B cell (primary cell): ENCODE measurements at regions not wholly inside any gene's neighbourhood (a gene's known extent, or its start where the extent isn't known, plus 50 kb on each side); places are given as distances from the start of the nearest gene placed in this dataset.

Source experiments
- ATAC-seq: fragments of 200-7000 bp; cut with Tn5 transposase; one replicate; pipeline ENCODE4 v1.10.0; 2021; ENCODE audit warnings: low read depth, mild to moderate bottlenecking, moderate number of reproducible peaks, moderate library complexity
- CTCF ChIA-PET: fragments of 350-600 bp; sonication (Branson Sonifier 250); formaldehyde crosslinking; loops from one replicate; lab custom pipeline; 2021; ENCODE audit warnings: antibody characterized with exemption, inconsistent platforms; lab: Charles Lee
- POLR2A ChIA-PET: fragments of 350-600 bp; sonication (Branson Sonifier 250); formaldehyde crosslinking; loops from one replicate; lab custom pipeline; 2021; ENCODE audit warnings: antibody characterized with exemption; lab: Charles Lee
- DNase-seq: peaks from one replicate; pipeline ENCODE4 v3.0.0; 2013
- H2AFZ ChIP-seq: 2 replicates; pipeline ENCODE4 v1.6.1; 2012; ENCODE audit warnings: mild to moderate bottlenecking, low read depth, low read length; ENCODE audit not compliant: insufficient read depth, poor library complexity, severe bottlenecking
- H3K27ac ChIP-seq, 2 donors: 1 replicate in 1 of 2; 2 replicates in 1 of 2; pipeline ENCODE4 v1.5.1; 2012 to 2013; ENCODE audit warnings: low read length in 2 of 2, mild to moderate bottlenecking in 2 of 2, moderate library complexity in 1 of 2
- H3K27me3 ChIP-seq, 4 experiments: fragments of 200-600 bp in 1 of 4; sonication (generic) in 1 of 4; replicated peaks in 1 of 4; 1 replicate in 2 of 4; 2 replicates in 2 of 4; pipeline versions ENCODE4 v1.6.1 to v1.7.0; 2013 to 2016; ENCODE audit warnings: low read length in 3 of 4, mild to moderate bottlenecking in 2 of 4, mixed read lengths in 1 of 4, moderate library complexity in 1 of 4; ENCODE audit not compliant: insufficient read depth in 4 of 4, control insufficient read depth in 3 of 4; ENCODE audit errors: control extremely low read depth in 1 of 4
- H3K36me3 ChIP-seq, 2 experiments: replicated peaks in 1 of 2; 1 replicate in 1 of 2; 2 replicates in 1 of 2; pipeline versions ENCODE4 v1.6.1 to v1.7.1; 2013; ENCODE audit warnings: low read length in 1 of 2; ENCODE audit not compliant: insufficient read depth in 2 of 2, control insufficient read depth in 1 of 2; ENCODE audit errors: control extremely low read depth in 1 of 2, extremely low read depth in 1 of 2
- H3K4me1 ChIP-seq, 2 donors: fragments of 200-600 bp in 1 of 2; sonication (generic) in 1 of 2; 1 replicate in 1 of 2; 2 replicates in 1 of 2; pipeline versions ENCODE4 v1.5.1 to v1.6.1; 2013 to 2017; ENCODE audit warnings: low read length in 2 of 2; ENCODE audit not compliant: control insufficient read depth in 2 of 2, insufficient read depth in 2 of 2
- H3K4me2 ChIP-seq: replicated peaks from 2 replicates; pipeline ENCODE3; 2012; ENCODE audit warnings: mild to moderate bottlenecking, low read depth, low read length; ENCODE audit not compliant: poor library complexity, severe bottlenecking
- H3K4me3 ChIP-seq, 5 experiments: fragments of 200-600 bp in 1 of 5; sonication (generic) in 1 of 5; 1 replicate in 3 of 5; 2 replicates in 2 of 5; pipeline versions ENCODE4 v1.5.1 to v1.7.0; 2011 to 2016; ENCODE audit warnings: low read length in 4 of 5, mild to moderate bottlenecking in 4 of 5, low read depth in 2 of 5, control low read depth in 1 of 5, moderate library complexity in 1 of 5; ENCODE audit not compliant: insufficient read depth in 1 of 5; ENCODE audit errors: control extremely low read depth in 1 of 5, extremely low read depth in 1 of 5
- H3K79me2 ChIP-seq: fragments of 200-600 bp; sonication (generic); one replicate; pipeline ENCODE4 v1.6.0; 2016; ENCODE audit warnings: low read length; ENCODE audit not compliant: control insufficient read depth, insufficient read depth
- H3K9ac ChIP-seq: fragments of 200-600 bp; sonication (generic); 2 replicates; pipeline ENCODE4 v1.6.1; 2017; ENCODE audit warnings: mild to moderate bottlenecking, low read length, moderate library complexity
- H3K9me3 ChIP-seq, 3 donors: one replicate each; pipeline versions ENCODE4 v1.6.1 to v1.7.1; 2013; ENCODE audit warnings: low read length in 2 of 3; ENCODE audit not compliant: control insufficient read depth in 2 of 3, insufficient read depth in 1 of 3; ENCODE audit errors: control extremely low read depth in 1 of 3
- H4K20me1 ChIP-seq: 2 replicates; pipeline ENCODE4 v1.6.0; 2012; ENCODE audit warnings: mild to moderate bottlenecking, low read length; ENCODE audit not compliant: insufficient read depth, control insufficient read depth, poor library complexity, severe bottlenecking
- H3K27ac Mint-ChIP-seq: one replicate; pipeline ENCODE4 v1.8.0; 2021; ENCODE audit warnings: mixed read lengths
- H3K27me3 Mint-ChIP-seq: one replicate; pipeline ENCODE4 v1.8.0; 2021; ENCODE audit warnings: mixed read lengths
- H3K4me1 Mint-ChIP-seq: one replicate; pipeline ENCODE4 v1.8.0; 2021; ENCODE audit warnings: mixed read lengths
- H3K4me3 Mint-ChIP-seq: one replicate; pipeline ENCODE4 v1.8.0; 2021; ENCODE audit warnings: mixed read lengths
- H3K9me3 Mint-ChIP-seq: one replicate; pipeline ENCODE4 v1.8.0; 2022; ENCODE audit warnings: mixed read lengths; ENCODE audit not compliant: insufficient read depth
- EZH2 ChIP-seq: IDR thresholded peaks from 2 replicates; pipeline ENCODE4 v1.6.1; 2012; ENCODE audit warnings: borderline replicate concordance, low read depth, mild to moderate bottlenecking, moderate library complexity, low read length; ENCODE audit not compliant: insufficient read depth, poor library complexity, severe bottlenecking
- WGBS: methylation state at CpG from one replicate; pipeline ENCODE4 v1.1.5; 2013; ENCODE audit warnings: missing lambda C conversion rate; ENCODE audit not compliant: insufficient coverage; 5-methylcytosine and 5-hydroxymethylcytosine counted together
- intact Hi-C: fragments of 100-400 bp; cut with micrococcal nuclease; formaldehyde crosslinking; loops from one replicate; pipeline ENCODE4 v1.10.0; 2022
- TF ChIP-seq, protein P1 (sequence below): fragments of 200-600 bp; IDR thresholded peaks from one replicate; pipeline ENCODE4 v1.8.0; 2022; ENCODE audit warnings: antibody characterized with exemption, mild to moderate bottlenecking

DNA sequence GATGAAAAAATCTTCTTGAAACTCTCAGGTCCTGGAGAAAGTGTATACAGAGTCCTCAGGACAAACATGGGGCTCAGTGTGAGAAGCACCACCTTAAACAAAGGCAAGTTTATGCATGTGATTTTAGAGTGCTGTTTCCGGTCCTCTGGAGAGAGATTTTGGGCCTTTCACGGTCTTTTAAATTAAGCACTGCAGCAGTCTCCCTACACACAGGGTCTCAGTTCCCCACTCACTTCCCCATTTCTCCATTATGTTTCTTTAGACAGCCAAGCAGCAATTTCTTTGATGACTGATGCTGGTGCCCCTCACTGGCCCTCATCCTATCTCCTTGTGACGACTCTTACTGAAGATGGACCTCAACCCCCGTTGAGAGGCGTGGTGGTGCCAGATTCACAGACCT lies 220.2 kb upstream of the CLINT1 start:
- no peaks in the 10 kb centered on the region for H3K36me3 ChIP-seq
- intact Hi-C loops = loop anchor here (10.0 kb wide), 1 partner anchor 796 kb away; no protein-coding TSS in a partner anchor
- CTCF ChIA-PET = interaction anchor here (0.6 to 2.1 kb wide), 5 partner anchors 9 to 1053 kb away, joined by 3 to 11 read pairs (median 3); no protein-coding TSS in a partner anchor
- H3K27ac ChIP-seq = peak overlapping the region in 1 of 2 donors; percentile 42
- TF ChIP-seq, protein P1, sequence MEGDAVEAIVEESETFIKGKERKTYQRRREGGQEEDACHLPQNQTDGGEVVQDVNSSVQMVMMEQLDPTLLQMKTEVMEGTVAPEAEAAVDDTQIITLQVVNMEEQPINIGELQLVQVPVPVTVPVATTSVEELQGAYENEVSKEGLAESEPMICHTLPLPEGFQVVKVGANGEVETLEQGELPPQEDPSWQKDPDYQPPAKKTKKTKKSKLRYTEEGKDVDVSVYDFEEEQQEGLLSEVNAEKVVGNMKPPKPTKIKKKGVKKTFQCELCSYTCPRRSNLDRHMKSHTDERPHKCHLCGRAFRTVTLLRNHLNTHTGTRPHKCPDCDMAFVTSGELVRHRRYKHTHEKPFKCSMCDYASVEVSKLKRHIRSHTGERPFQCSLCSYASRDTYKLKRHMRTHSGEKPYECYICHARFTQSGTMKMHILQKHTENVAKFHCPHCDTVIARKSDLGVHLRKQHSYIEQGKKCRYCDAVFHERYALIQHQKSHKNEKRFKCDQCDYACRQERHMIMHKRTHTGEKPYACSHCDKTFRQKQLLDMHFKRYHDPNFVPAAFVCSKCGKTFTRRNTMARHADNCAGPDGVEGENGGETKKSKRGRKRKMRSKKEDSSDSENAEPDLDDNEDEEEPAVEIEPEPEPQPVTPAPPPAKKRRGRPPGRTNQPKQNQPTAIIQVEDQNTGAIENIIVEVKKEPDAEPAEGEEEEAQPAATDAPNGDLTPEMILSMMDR = no peak
- TF ChIP-seq EZH2 = no peak
- H3K4me2 ChIP-seq = peak overlapping the region; percentile 23
- no peaks in the 10 kb centered on the region for H4K20me1 ChIP-seq
- no peak overlapping the region for H3K9ac ChIP-seq
- no peaks in the 10 kb centered on the region for H3K27me3 ChIP-seq
- no peaks in the 10 kb centered on the region for H3K9me3 ChIP-seq
- H2AFZ ChIP-seq = peak overlapping the region; percentile 40
- no peaks in the 10 kb centered on the region for H3K27me3 Mint-ChIP-seq
- peaks cover 21% of the 10 kb centered on the region for H3K4me1 Mint-ChIP-seq
- no peak overlapping the region for H3K4me3 ChIP-seq
- POLR2A ChIA-PET = no interaction called here
- ATAC-seq (peak; percentile 40), DNase-seq (peak; percentile 48)
- WGBS = 78% methylated on average over 3 of the region's 5 CpGs
- H3K27ac Mint-ChIP-seq = peak overlapping the region; percentile 2
- H3K9me3 Mint-ChIP-seq = no peaks in the 10 kb centered on the region
- no peak overlapping the region for H3K4me3 Mint-ChIP-seq
- H3K4me1 ChIP-seq = peaks cover 12 to 20% of the 10 kb centered on the region in 2 donors
- H3K79me2 ChIP-seq = no peaks in the 10 kb centered on the region

DNA sequence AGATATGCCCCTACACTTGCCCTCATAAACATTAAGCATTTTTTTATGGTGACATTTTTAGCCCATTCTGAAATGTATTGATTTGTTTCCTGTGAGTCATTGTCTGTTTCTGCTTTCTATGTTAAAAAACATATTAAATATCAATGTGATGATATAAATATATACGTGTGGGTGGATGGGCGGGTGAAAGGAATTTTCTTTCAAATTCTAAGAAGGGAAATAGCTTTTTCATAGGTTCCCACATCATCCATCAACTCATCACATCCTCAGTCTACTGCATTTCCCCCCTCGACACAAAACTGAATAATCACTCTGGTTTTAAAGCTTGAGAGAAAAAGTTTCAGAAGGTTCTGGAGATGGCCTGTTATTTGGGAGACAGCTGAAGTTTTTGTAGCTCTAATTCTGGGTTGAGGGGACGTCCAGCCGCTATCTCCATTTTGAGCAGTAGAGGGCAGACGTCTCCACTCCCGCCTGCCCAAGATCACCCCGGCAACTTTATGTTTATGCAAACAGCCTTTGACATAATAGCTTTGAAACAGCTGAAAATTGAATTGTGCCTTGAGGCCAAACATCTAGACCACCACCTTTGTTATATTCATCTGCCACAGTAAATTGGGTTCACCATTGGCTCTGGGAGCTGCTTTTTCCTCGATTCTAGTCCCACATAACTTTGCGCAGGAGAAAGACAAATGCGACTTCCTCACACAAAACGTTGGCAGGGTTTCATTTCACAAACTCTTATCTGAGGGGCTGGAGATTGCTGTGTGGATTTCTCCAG lies 216.2 kb upstream of the CLINT1 start:
- H3K79me2 ChIP-seq = no peaks in the 10 kb centered on the region
- H3K27ac ChIP-seq = no peak overlapping the region
- CTCF ChIA-PET = interaction anchor here (0.6 to 3.8 kb wide), 55 partner anchors 9 to 1241 kb away, joined by 3 to 106 read pairs (median 4); no protein-coding TSS in a partner anchor
- Mint-ChIP-seq H3K9me3 (no peaks in the 10 kb centered on the region), H3K27ac (peak overlapping the region; percentile 43), H3K4me1 (peaks cover 21% of the 10 kb centered on the region), H3K4me3 (peak overlapping the region; percentile 12), H3K27me3 (no peaks in the 10 kb centered on the region)
- no peaks in the 10 kb centered on the region for H4K20me1 ChIP-seq
- TF ChIP-seq, protein P1 = peak; percentile 82
- TF ChIP-seq EZH2 = no peak
- no peaks in the 10 kb centered on the region for H3K36me3 ChIP-seq
- H3K4me2 ChIP-seq = peak overlapping the region; percentile 46
- no peaks in the 10 kb centered on the region for H3K9me3 ChIP-seq
- ATAC-seq (peak; percentile 90), DNase-seq (peak; percentile 78)
- H3K27me3 ChIP-seq = peaks cover 0 to 3% (median 0%) of the 10 kb centered on the region in 4 experiments
- WGBS = 2% methylated on average over 5 of the region's 12 CpGs
- peak overlapping the region; percentile 33 for H2AFZ ChIP-seq
- H3K4me3 ChIP-seq = peak overlapping the region in 2 of 5 experiments; percentile 10 to 20
- POLR2A ChIA-PET = no interaction called here
- no peak overlapping the region for H3K9ac ChIP-seq
- intact Hi-C loops = loop anchor here (1.0 to 10.0 kb wide), 4 partner anchors 620 to 1058 kb away; no protein-coding TSS in a partner anchor
- peaks cover 12 to 20% of the 10 kb centered on the region in 2 donors for H3K4me1 ChIP-seq
